HCT116 (cell line): ENCODE measurements at regions not wholly inside any gene's neighbourhood (a gene's known extent, or its start where the extent isn't known, plus 50 kb on each side); places are given as distances from the start of the nearest gene placed in this dataset.

Experiments
- ATAC-seq: fragments of 200-7000 bp; cut with Tn5 transposase; 2 replicates; pipeline ENCODE4 v1.9.1; 2020; ENCODE audit warnings: mild to moderate bottlenecking, moderate library complexity
- BruUV-seq: library from RNA; stranded (reverse); fragments of 400-500 nt; replicated peaks from 2 replicates; lab custom pipeline; 2021; lab: Mats Ljungman, UMichigan
- CTCF ChIA-PET: fragments of 300-600 bp; sonication (Branson Sonifier 250); formaldehyde crosslinking; loops from one replicate; lab custom pipeline; 2021; ENCODE audit warnings: antibody characterized with exemption; lab: Charles Lee
- POLR2A ChIA-PET: fragments of 300-600, 350-600 bp; sonication (Branson Sonifier 250); formaldehyde crosslinking; loops from one replicate; lab custom pipeline; 2021; ENCODE audit warnings: antibody characterized with exemption; lab: Charles Lee
- RAD21 ChIA-PET, 2 experiments: fragments of 300-600 bp; sonication (Branson Sonifier 250); formaldehyde crosslinking; loops; one replicate each; lab custom pipeline; 2023; ENCODE audit warnings: low total read pairs in 2 of 2; ENCODE audit not compliant: uncharacterized antibody in 2 of 2, unreplicated experiment in 2 of 2, low non-redundant PET in 1 of 2; lab: Charles Lee
- DNase-seq: peaks from one replicate; pipeline ENCODE4 v3.0.0-alpha.2; 2010; ENCODE audit warnings: low read depth, low spot score
- H2AFZ ChIP-seq: fragments of 200-600 bp; shearing (Covaris generic), sonication (generic); 2 replicates; pipeline ENCODE4 v1.6.1; 2017; ENCODE audit warnings: low read depth, mixed run types, mixed read lengths, antibody characterized with exemption, low read length; ENCODE audit not compliant: poor library complexity, severe bottlenecking
- H3K27ac ChIP-seq: 2 replicates; pipeline ENCODE4 v1.5.1; 2012; ENCODE audit warnings: low read depth, low read length
- H3K27me3 ChIP-seq: fragments of 200-600 bp; sonication (generic); 2 replicates; pipeline ENCODE4 v1.6.1; 2016; ENCODE audit warnings: mixed run types, low read length, mixed read lengths; ENCODE audit not compliant: insufficient read depth
- H3K36me3 ChIP-seq, 2 experiments: fragments of 200-500 bp in 1 of 2; fragments of 200-600 bp in 1 of 2; sonication (Bioruptor generic) in 1 of 2; sonication (generic) in 1 of 2; 2 replicates each; pipeline versions ENCODE4 v1.5.1 to v1.6.1; 2014 to 2016; ENCODE audit warnings: low read length in 2 of 2, inconsistent platforms in 1 of 2, mixed read lengths in 1 of 2, mixed run types in 1 of 2; ENCODE audit not compliant: insufficient read depth in 2 of 2, control insufficient read depth in 1 of 2
- H3K4me1 ChIP-seq, 2 experiments: fragments of 200-600 bp in 1 of 2; sonication (generic) in 1 of 2; 2 replicates each; pipeline versions ENCODE4 v1.5.1 to v1.6.1; 2012 to 2017; ENCODE audit warnings: low read length in 2 of 2, inconsistent platforms in 1 of 2, mild to moderate bottlenecking in 1 of 2, mixed read lengths in 1 of 2, mixed run types in 1 of 2, moderate library complexity in 1 of 2; ENCODE audit not compliant: insufficient read depth in 2 of 2, control insufficient read depth in 1 of 2
- H3K4me2 ChIP-seq: fragments of 200-600 bp; sonication (generic); 2 replicates; pipeline ENCODE4 v1.6.1; 2017; ENCODE audit warnings: mixed run types, low read length, mixed read lengths
- H3K4me3 ChIP-seq, 2 experiments: fragments of 200-600 bp in 1 of 2; sonication (generic) in 1 of 2; replicated peaks in 1 of 2; 2 replicates each; pipeline ENCODE4 v1.5.1; 2011 to 2016; ENCODE audit warnings: low read length in 2 of 2, control low read depth in 1 of 2, low read depth in 1 of 2, mild to moderate bottlenecking in 1 of 2, mixed read lengths in 1 of 2, mixed run types in 1 of 2
- H3K79me2 ChIP-seq: fragments of 200-600 bp; sonication (generic); 2 replicates; pipeline ENCODE4 v1.6.1; 2017; ENCODE audit warnings: mild to moderate bottlenecking, mixed run types, low read length, moderate library complexity, mixed read lengths; ENCODE audit not compliant: insufficient read depth
- H3K9ac ChIP-seq: fragments of 200-600 bp; sonication (generic); 2 replicates; pipeline ENCODE4 v1.6.1; 2016; ENCODE audit warnings: low read length, mixed read lengths
- H3K9me2 ChIP-seq: fragments of 200-600 bp; sonication (generic), shearing (Covaris generic); 2 replicates; pipeline ENCODE4 v1.6.1; 2017; ENCODE audit warnings: mixed run types, mild to moderate bottlenecking, moderate library complexity; ENCODE audit not compliant: insufficient read depth
- H3K9me3 ChIP-seq, 2 experiments: fragments of 200-500 bp in 1 of 2; fragments of 200-600 bp in 1 of 2; sonication (Bioruptor generic) in 1 of 2; sonication (generic) in 1 of 2; 2 replicates each; pipeline ENCODE4 v1.6.1; 2014 to 2017; ENCODE audit warnings: low read length in 2 of 2, mixed read lengths in 2 of 2, inconsistent platforms in 1 of 2, low read depth in 1 of 2, mild to moderate bottlenecking in 1 of 2, mixed run types in 1 of 2, moderate library complexity in 1 of 2; ENCODE audit not compliant: control insufficient read depth in 1 of 2, insufficient read depth in 1 of 2
- H4K20me1 ChIP-seq: fragments of 200-600 bp; sonication (generic), shearing (Covaris generic); 2 replicates; pipeline ENCODE4 v1.6.1; 2017; ENCODE audit warnings: mixed run types, mild to moderate bottlenecking, moderate library complexity; ENCODE audit not compliant: insufficient read depth
- EGR1 ChIP-seq: IDR thresholded peaks from 2 replicates; pipeline ENCODE4 v1.6.1; 2012; ENCODE audit warnings: low read depth
- EZH2 ChIP-seq: fragments of 200-600 bp; sonication (generic); IDR thresholded peaks from 2 replicates; pipeline ENCODE4 v1.6.1; 2017; ENCODE audit warnings: antibody characterized with exemption, mixed run types
- EZH2phosphoT487 ChIP-seq: fragments of 200-600 bp; IDR thresholded peaks from 2 replicates; pipeline ENCODE4 v1.6.1; 2018; ENCODE audit warnings: antibody characterized with exemption, borderline replicate concordance
- JUND ChIP-seq: IDR thresholded peaks from 2 replicates; pipeline ENCODE4 v1.6.1; 2012
- POLR2AphosphoS5 ChIP-seq: IDR thresholded peaks from 2 replicates; pipeline ENCODE4 v1.6.1; 2011; ENCODE audit warnings: mild to moderate bottlenecking, low read depth, low read length, moderate library complexity
- TCF7L2 ChIP-seq: IDR thresholded peaks from 2 replicates; pipeline ENCODE4 v1.7.0; 2011; ENCODE audit warnings: borderline replicate concordance, inconsistent platforms; ENCODE audit not compliant: insufficient read depth, insufficient read length; ENCODE audit errors: extremely low read depth
- YY1 ChIP-seq: IDR thresholded peaks from 2 replicates; pipeline ENCODE4 v1.6.1; 2011; ENCODE audit warnings: low read length, low read depth, moderate library complexity, mild to moderate bottlenecking; ENCODE audit not compliant: insufficient replicate concordance; ENCODE audit errors: extremely low read depth
- ZFX ChIP-seq: fragments of 450-650 bp; IDR thresholded peaks from 2 replicates; pipeline ENCODE4 v1.6.1; 2017
- ZNF274 ChIP-seq: fragments of 200-500 bp; sonication (Bioruptor generic); IDR thresholded peaks from 2 replicates; pipeline ENCODE4 v1.6.1; 2014; ENCODE audit warnings: mild to moderate bottlenecking, low read depth, low read length, inconsistent platforms
- intact Hi-C: fragments of 100-400 bp; cut with micrococcal nuclease; formaldehyde crosslinking; loops from 2 replicates; pipeline ENCODE4 v1.10.0; 2022
- TF ChIP-seq, protein P1 (sequence below), 3 experiments: fragments of 200-600 bp in 1 of 3; sonication (generic) in 1 of 3; IDR thresholded peaks in 2 of 3; conservative IDR thresholded peaks in 1 of 3; 2 replicates each; pipeline ENCODE4 v1.5.1; 2012 to 2017; ENCODE audit warnings: low read depth in 2 of 3, low read length in 2 of 3, antibody characterized with exemption in 1 of 3, borderline replicate concordance in 1 of 3, control low read depth in 1 of 3, mild to moderate bottlenecking in 1 of 3, mixed read lengths in 1 of 3, mixed run types in 1 of 3, moderate library complexity in 1 of 3; ENCODE audit not compliant: insufficient read depth in 1 of 3
- TF ChIP-seq, protein P2 (sequence below): IDR thresholded peaks from 2 replicates; pipeline ENCODE4 v1.6.1; 2012
- TF ChIP-seq, protein P3 (sequence below): IDR thresholded peaks from 2 replicates; pipeline ENCODE4 v1.6.1; 2011; ENCODE audit warnings: mild to moderate bottlenecking, low read length, moderate library complexity; ENCODE audit not compliant: insufficient replicate concordance; ENCODE audit errors: extremely low read depth

DNA sequence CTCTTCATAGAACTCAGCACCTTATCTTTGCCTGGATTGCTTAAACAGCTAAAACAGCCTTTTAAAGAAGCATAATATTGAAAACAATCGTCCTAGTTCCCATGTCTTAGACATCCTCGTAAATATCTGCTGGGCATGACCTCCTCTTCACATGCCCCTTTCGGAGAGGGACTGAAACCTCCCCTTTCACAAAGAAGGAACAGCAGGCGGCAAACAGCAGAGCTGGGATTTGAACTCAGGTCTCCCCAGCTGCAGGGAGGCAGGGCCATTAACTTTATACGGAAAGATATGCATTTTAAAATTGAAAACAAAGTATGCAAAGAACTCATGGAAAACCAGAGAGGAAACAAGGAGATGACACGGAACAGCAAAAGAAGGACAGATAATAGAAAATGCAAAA is 249.9 kb downstream of the FOXL1 start:
- Histone ChIP-seq H3K9ac (no peak overlapping the region), H3K27ac (no peak overlapping the region), H3K9me3 (no peaks in the 10 kb centered on the region), H3K4me3 (no peak overlapping the region), H4K20me1 (no peaks in the 10 kb centered on the region), H3K9me2 (no peaks in the 10 kb centered on the region), H3K4me2 (no peak overlapping the region), H2AFZ (no peak overlapping the region), H3K27me3 (peaks cover 75% of the 10 kb centered on the region), H3K79me2 (no peaks in the 10 kb centered on the region), H3K4me1 (peaks cover 11% of the 10 kb centered on the region in 2 experiments; a peak in 3 of 4 replicates), H3K36me3 (no peaks in the 10 kb centered on the region)
- RAD21 ChIA-PET: no interaction called here
- intact Hi-C loops: no loop called here
- TF ChIP-seq ZNF274 (no peak), EZH2 (0 out of 2 replicates have a peak, but pooled peaks have one; percentile 66), TCF7L2 (no peak)
- no peak for ATAC-seq
- POLR2A ChIA-PET: no interaction called here
- CTCF ChIA-PET: no interaction called here
- DNase-seq: no peak
- BruUV-seq: no TSS peak

DNA sequence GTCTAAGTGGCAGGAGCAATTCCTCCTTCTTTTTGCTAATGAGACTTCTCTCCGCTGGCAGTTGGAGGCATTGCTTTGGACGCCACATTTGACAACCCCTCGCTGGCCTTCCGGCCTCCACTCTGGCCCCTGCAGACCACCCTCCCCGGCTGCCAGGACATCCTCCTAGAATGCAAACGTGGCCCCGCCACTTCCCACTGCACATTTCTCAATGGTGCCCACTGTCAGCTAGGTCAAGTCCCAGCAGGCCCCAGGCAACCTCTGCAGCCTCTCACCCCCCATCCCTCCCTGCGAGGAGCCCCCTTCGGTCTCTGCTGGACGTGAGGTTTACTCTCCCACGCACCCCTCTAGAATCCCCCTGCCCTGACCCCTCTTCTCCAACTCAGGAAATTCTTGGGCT is 250.3 kb downstream of the FOXL1 start:
- Histone ChIP-seq H3K27ac (no peak overlapping the region), H3K27me3 (peaks cover 75% of the 10 kb centered on the region), H3K9me2 (no peaks in the 10 kb centered on the region), H2AFZ (no peak overlapping the region), H3K36me3 (no peaks in the 10 kb centered on the region), H3K9ac (no peak overlapping the region), H3K9me3 (no peaks in the 10 kb centered on the region), H3K4me3 (no peak overlapping the region), H3K4me2 (no peak overlapping the region), H4K20me1 (no peaks in the 10 kb centered on the region), H3K79me2 (no peaks in the 10 kb centered on the region), H3K4me1 (peaks cover 7 to 9% of the 10 kb centered on the region in 2 experiments; a peak in 3 of 4 replicates)
- no peak for ATAC-seq
- CTCF ChIA-PET: no interaction called here
- POLR2A ChIA-PET: no interaction called here
- no peak for TF ChIP-seq EGR1
- TF ChIP-seq ZFX: no peak
- TF ChIP-seq EZH2phosphoT487: no peak
- TF ChIP-seq JUND: no peak
- TF ChIP-seq, protein P1, sequence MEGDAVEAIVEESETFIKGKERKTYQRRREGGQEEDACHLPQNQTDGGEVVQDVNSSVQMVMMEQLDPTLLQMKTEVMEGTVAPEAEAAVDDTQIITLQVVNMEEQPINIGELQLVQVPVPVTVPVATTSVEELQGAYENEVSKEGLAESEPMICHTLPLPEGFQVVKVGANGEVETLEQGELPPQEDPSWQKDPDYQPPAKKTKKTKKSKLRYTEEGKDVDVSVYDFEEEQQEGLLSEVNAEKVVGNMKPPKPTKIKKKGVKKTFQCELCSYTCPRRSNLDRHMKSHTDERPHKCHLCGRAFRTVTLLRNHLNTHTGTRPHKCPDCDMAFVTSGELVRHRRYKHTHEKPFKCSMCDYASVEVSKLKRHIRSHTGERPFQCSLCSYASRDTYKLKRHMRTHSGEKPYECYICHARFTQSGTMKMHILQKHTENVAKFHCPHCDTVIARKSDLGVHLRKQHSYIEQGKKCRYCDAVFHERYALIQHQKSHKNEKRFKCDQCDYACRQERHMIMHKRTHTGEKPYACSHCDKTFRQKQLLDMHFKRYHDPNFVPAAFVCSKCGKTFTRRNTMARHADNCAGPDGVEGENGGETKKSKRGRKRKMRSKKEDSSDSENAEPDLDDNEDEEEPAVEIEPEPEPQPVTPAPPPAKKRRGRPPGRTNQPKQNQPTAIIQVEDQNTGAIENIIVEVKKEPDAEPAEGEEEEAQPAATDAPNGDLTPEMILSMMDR (IDR thresholded peaks at IDR 0.05 in 2 of 3, conservative IDR thresholded peaks at IDR 0.05 in 1 of 3; ENCODE audit: borderline replicate concordance in 1 of 3, insufficient read depth in 1 of 3, low read depth in 2 of 3, low read length in 2 of 3): no peak
- TF ChIP-seq, protein P2, sequence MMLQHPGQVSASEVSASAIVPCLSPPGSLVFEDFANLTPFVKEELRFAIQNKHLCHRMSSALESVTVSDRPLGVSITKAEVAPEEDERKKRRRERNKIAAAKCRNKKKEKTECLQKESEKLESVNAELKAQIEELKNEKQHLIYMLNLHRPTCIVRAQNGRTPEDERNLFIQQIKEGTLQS: no peak
- TF ChIP-seq, protein P3, sequence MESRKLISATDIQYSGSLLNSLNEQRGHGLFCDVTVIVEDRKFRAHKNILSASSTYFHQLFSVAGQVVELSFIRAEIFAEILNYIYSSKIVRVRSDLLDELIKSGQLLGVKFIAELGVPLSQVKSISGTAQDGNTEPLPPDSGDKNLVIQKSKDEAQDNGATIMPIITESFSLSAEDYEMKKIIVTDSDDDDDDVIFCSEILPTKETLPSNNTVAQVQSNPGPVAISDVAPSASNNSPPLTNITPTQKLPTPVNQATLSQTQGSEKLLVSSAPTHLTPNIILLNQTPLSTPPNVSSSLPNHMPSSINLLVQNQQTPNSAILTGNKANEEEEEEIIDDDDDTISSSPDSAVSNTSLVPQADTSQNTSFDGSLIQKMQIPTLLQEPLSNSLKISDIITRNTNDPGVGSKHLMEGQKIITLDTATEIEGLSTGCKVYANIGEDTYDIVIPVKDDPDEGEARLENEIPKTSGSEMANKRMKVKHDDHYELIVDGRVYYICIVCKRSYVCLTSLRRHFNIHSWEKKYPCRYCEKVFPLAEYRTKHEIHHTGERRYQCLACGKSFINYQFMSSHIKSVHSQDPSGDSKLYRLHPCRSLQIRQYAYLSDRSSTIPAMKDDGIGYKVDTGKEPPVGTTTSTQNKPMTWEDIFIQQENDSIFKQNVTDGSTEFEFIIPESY: no peak
- TF ChIP-seq YY1: no peak
- no peak for TF ChIP-seq POLR2AphosphoS5
- TF ChIP-seq TCF7L2: no peak
- BruUV-seq: no TSS peak
- RAD21 ChIA-PET: no interaction called here
- intact Hi-C loops: no loop called here
- no peak for DNase-seq
